GM18507 (cell line): ENCODE measurements at regions not wholly inside any gene's neighbourhood (a gene's known extent, or its start where the extent isn't known, plus 50 kb on each side); places are given as distances from the start of the nearest gene placed in this dataset.

Source experiments
- DNase-seq: peaks from one replicate; pipeline ENCODE4 v3.0.0; 2011; ENCODE audit warnings: low read depth; ENCODE audit not compliant: insufficient read length; ENCODE audit errors: extremely low spot score
- FAIRE-seq: peaks from 2 replicates; lab custom pipeline; 2011; peaks lifted over from hg19 to GRCh38; lab: Jason Lieb, UNC

DNA sequence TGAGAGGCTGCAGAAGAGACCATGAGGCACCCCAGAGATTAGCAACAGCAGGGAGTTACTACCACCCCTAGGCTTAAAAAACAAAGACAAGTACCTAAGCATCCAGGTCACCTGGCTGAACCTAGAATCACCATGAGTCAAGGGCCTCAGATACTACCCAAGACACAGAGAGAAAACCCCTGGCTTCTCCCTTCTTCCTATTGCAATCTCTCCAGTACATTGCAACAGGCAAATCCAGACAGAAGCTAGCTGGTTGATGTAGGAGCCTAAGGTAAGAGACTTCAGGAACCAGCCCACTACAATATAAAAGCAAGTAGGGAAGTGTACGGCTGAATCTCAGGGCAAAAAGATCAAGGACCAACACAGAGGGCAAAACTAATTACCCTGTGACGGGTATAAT lies 367.2 kb downstream of the PLPP3 start:
- DNase-seq, result no peak
- no peak for FAIRE-seq

DNA sequence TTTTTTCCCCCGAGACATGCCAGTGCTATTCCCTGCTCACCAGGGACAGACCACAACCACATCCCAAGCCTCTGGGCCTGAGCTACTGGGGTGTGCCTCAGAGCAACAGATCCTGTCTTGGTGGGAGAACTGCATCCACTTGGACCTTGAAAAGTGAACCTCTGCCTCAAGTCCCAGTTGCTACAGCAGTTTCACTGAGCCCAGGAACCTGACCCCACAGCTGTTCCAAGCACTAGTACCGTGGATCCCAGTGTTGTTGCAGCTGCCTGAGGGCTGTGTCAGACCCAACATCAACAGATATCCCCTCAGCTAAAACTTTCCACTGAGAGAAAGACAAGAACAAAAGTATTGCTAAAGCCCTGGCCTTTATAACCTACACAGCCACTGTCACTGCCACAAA lies 373.0 kb downstream of the PLPP3 start:
- no peak for FAIRE-seq
- DNase-seq, result no peak

DNA sequence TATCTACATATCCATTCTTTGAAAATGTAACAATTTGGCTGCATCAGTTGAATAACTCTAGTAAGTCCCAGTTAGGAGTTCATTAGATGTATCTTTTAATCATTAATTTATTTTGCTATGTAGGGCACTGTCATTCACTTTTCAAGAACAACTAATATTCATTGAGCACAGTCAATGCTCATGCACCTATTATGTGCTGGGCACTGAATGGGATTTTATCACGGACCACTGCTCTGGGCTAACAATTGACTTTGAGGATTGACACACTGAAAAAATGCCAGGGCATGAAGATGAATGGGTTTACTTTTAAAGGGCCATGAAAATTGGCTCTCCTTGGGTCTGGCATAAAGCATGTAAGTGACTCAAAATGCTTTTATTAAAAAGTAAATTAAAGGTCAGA lies 375.2 kb downstream of the PLPP3 start:
- no peak for DNase-seq
- no peak for FAIRE-seq

DNA sequence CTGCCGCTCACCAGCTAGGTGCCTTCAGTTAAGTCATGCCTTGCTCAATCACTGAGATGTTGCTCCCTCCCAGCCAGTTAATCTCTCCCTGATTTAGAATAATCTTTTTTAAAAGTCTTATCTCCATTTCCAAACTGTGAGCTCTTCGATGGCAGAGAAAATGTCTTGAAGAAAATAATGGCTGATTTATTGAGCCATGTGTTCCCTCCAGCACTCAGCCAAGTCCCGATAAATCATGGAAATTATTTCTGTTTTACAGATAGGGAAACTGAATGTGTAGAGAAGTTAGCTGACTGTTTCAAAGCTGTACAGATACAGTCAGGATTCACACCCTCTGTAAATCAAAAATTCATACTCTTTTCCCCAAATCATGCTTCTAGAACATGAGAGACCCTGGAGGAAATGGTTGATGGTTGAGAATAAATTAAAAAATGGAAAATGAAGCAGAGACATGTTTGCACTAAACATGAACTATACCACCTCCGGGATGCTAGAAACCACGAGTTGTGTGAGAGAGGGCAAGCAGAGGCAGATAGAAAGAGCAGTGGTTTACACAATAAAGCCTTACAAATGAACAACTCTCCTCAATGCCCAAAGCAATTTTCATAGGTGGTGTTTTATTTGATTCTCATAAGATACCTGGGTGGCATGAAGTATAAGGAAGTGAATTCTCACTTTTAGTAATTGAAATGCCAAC lies 376.4 kb downstream of the PLPP3 start:
- DNase-seq (no peak), FAIRE-seq (no peak)

DNA sequence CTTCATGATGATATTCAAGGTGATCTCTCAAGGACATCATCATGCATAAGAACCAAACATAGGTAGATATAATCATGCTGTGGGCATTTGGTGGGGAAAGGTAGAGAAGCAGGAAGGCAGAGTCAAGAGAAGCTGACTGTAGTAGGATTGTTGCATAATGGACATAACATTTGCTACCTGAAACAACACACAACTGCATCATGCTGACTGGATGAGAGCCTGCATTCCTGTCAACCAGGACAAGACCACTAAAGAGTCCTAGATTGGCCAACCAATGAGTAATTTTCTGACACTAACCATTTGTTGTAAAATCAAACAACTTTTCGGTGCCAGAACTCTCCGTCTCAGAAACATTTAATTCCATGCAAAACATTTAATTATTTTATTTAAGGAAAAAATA lies 377.2 kb downstream of the PLPP3 start:
- DNase-seq, result no peak
- FAIRE-seq, result no peak

DNA sequence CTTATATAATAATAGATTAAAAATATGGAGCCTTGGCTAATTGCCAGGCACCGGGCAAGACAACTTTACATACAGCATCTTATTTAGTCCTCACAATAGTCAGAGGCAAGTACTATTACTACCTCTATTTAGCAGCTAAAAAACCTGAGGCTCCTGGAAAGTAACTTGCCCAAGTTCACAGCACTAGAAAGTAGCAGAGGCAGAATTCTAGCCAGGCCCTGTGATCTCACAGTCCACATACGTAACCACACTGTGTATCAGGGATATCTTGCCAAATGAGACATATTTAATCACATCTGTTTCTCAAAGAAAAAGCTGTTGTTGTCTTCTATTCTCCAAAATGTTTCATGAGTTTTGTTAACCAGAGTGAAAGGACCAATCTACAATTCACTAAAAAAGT lies 378.5 kb downstream of the PLPP3 start:
- DNase-seq (no peak), FAIRE-seq (no peak)

DNA sequence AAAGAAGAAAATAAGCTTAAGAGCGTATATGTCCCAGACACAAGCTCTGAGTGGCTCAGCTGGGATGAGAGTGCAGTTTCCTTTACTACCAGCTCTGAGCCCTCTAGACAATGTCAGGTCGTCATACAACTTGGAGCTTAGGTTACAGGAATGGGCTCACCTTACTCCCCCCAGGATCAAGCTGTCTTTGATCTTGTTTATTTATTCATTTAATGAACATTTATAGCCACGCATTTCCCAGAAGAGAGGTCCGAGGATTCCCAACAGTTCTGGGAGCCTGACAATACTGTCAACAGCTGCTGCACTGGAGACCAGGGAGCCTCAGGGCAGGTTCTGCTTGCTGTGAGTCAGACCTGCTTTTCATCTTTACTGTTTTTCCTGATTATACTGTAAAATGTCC lies 378.9 kb downstream of the PLPP3 start:
- DNase-seq (no peak), FAIRE-seq (no peak)

DNA sequence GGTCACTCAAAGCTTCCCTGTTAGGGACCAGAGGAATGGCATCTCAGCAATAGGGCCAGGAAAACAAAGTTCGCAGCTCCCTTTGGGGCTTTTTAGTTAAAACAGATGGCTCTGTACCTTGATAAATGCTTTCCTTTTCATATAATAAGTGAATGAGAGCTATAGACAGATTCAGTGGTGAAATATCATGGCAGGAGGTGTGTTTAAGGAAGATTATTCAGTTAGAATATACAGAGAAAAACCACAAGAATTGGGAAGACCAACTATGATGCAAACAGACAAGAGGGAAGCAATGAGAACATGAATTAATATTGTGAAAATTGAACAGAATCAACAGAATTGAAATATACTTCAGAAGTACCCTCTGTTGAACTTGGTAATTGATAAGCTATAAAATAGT lies 379.4 kb downstream of the PLPP3 start:
- DNase-seq (no peak), FAIRE-seq (no peak)

DNA sequence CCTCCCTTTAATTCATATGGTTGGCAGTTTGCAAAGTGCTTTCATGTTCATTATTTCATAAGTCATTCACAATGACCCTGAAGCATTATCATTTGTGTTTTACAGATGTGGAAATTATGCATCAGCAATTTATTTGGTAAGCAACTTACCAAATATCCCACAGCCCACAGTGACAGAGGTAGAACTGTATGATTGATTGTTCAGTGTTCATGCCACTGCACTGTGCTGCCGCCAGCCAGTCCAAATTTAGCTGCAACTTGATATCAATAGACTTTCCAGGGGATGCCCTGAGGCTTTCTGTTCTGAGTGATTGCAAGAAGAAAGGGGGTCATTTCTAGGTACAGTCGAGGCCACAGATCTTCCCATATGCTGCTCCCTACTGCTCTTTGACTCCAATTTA lies 380.3 kb downstream of the PLPP3 start:
- no peak for FAIRE-seq

DNA sequence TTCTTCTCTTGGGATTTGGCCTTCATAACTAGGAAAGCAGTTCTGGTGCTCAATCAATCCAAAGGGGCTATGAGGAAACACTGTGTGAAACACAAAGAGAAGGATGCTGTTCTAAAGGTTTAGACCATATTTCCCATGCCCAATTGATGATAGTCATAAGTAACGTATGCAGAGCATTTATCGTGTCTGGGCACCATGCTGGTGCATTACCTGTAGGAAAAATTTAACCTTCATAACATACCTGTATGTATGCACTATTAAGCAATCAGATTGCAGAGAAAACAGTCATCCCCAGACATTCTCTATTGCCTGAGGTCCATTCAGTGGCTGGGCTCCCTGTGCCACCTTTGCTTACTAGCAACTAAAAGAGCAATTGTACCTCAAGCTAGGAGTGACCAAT lies 381.4 kb downstream of the PLPP3 start:
- FAIRE-seq, result no peak

More for the DNA sequence above, 380.3 kb downstream of the PLPP3 start:
- no peak for DNase-seq

DNA sequence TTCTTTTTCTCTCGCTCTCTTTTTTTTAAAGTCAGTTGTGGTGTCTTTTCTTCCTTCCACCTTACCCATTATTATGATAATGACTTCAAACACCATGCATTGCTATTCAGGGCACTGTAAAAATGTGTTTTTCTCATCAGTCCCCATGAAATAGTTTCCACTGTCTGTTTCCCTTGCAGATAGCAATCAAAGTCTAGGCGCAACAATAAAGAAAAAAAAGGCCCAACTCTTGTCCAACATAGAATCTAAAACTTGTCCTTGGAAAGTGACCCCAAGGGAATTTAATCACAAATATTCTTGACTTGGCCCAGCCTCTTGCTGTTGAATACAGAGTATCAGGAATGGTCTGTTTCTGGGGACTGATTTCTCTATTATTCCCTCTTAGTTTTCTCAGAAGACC lies 382.5 kb downstream of the PLPP3 start:
- FAIRE-seq (no peak), DNase-seq (no peak)

More for the DNA sequence above, 381.4 kb downstream of the PLPP3 start:
- no peak for DNase-seq

DNA sequence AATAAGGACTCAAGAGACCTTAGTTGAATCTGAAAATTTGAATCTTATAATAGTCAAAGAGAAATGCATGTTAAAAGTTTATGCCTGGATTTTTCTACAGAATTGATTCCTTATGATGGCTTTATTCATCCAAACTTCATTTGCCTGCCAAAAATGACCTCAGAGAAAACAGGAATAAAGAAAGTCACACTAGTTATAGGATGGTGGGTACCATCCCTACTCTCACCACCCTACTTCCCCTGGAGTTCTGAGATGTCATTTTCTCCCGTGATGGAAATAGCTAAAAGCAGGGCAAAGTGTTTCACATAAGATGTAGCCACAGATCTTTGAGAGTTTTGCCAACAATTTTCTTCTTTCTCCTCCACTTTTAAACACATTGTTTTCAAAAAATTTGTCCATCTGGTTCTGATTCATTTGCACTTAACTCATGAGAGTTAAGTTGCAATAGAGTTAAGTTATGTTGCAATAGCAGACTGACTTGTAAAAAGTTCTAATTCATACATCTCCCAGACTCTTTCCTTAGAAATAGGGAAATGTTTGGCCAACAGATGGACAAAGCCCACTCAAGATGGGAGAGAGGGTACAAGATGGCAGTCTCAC lies 384.6 kb downstream of the PLPP3 start:
- no peak for FAIRE-seq
- DNase-seq, result no peak

DNA sequence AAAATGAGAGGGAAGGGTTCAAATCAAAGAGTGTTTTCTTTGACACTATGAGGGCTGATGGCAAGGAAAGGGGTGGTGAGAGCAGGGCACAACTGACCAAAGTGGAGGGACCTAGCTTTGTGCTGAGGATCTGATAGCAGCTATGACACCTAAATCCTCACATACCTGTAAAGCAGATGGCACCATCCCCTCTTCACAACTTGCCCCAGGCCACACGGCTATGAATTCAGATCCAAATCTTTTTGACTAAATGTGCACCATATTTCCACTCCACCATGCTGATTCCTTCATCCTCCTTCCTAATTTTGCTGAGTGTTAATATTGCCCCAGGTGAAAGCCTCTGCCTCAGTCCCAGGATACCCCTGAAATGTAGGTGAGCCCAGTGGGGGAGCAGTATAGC lies 385.7 kb downstream of the PLPP3 start:
- no peak for DNase-seq

DNA sequence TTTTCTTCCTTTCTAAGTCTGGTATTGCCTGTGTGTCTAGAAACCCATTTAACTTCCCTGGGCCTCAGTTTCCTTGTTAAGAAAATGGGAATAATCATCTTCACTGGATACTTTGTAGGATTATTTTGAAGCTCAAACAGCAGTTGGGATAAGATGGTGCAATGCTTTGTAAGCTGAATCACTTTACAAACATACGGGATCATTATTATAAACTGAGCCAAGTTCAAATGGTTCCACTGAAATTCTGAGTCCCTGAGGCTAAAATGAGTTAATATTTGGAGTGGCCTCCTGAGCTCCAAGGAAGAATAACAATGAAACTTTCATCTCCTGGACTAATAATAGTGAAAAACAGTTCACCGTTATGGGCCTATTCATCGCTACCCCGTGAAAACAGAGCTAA lies 388.0 kb downstream of the PLPP3 start:
- FAIRE-seq (no peak), DNase-seq (no peak)

More for the DNA sequence above, 385.7 kb downstream of the PLPP3 start:
- FAIRE-seq, result no peak

DNA sequence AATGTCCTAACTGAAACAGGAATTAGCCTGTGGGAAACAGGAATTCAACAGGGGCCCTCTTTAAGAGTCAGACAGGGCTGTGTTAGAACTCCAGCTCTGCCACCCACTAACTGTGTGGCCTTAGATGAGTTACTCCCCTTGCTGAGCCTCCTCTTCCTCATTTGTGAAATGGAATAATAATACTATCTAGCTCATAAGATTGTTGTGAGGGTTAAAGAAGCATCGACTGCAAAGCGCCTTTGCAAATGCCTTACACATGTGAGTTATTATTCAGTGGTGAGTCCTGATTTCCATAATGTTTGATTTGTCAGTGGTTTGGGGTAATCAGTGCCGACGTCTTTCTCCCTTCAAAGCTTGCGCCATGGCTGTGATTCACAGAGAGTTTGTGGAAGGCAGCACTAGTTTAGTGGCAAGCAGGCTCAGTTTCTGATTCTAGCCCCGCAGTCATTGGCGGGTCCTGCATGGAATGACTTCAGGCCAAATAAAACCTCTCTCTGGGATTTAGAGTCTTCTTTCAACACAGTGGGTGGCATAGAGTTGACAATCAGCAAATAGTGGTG lies 388.5 kb downstream of the PLPP3 start:
- DNase-seq, result no peak

DNA sequence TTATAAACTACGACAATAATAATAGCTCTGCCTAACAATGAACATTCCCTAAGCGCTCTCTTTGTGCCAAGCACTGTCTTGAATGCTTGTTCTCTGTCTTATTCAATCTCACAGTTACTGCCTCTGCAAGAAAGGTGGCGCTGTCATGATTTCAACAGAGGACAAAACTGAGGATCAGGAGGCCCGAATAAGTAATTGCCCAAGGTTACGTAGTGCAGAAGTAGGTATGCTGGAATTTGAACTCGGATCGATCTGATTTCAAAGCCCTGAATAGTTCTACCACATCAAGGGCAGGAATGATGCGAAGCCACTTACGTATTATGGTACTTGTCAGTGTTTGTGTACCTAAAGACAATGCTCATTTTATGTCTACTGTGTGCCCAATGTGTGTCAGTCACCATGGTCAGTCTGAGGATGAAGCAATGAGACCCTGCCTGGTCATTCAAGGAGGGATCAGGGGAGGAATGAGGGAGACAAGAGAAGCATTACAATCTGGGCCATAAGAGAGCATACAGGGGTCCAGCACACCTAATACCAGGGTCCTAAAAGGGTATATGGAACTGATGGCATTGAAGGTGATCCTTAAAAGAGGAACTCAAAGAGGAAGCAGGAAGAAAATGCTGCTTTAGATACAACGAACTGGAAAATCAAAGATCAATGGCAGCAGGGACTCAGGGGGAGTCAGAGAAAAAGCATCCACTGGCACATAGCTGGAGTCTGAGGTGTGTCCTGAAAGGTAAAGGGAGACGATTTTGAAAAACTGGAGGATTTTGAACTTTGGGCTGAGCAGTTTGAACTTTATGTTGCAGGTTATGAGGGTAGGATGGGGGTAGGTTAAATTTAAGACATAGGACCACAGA lies 389.2 kb downstream of the PLPP3 start:
- FAIRE-seq (no peak), DNase-seq (no peak)

More for the DNA sequence above, 388.5 kb downstream of the PLPP3 start:
- no peak for FAIRE-seq

DNA sequence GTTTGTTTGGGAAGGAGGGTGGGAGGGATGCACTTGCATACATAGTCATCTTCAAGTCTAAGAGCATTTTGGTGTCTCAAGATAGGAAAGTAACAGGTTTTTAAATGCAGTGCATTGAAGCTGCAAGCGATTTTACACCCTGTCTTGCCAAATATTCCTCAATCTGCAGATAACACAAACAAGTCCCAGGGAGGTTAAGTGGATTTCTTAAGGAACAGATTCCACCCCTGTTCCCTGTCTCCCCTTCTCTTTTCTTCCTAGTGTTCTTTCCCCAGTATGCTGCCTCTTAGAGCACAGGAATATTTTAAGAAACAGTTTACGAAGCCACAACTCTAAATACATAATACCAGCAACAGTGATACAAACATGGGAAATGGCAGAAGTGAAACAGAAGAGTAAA lies 389.9 kb downstream of the PLPP3 start:
- no peak for DNase-seq
- FAIRE-seq, result no peak

DNA sequence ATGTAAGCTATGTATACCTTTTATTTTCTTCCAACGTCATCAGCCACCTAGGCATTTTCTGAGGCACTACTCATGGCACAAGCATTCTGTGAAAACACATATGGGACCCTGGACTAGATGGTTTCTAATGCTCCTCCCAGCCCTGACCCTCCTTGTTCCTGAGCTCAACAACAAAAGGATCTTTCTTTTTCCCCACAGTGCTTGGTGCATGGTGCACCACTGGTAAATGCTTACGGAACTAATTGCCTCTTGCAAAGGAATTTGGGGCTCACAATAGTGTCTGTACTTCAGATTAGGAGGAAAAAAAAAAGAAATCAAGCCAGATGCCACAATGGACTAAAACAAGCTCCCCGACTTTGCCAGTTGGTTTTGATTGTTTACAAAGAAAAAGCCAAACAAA lies 390.5 kb downstream of the PLPP3 start:
- FAIRE-seq, result no peak
- no peak for DNase-seq

DNA sequence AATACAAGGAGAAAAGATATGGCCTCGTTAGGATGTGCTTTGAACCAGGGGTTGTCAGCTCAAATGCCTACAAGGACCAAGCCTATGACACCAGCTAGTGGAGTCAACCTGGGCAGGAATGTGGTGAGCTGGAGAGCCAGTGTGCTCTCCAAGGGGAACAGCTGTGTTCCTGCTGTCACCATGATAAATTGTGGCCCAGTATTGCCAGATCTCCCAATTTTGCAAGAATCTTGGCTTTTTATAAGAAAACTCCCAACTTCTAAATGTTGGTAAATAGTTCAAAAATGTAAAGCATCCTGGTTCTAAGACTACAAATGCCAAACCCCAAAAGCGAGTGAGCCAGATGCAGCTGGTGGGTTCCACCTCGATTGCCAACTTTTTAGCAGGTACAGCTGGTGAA lies 391.1 kb downstream of the PLPP3 start:
- DNase-seq (no peak), FAIRE-seq (no peak)

DNA sequence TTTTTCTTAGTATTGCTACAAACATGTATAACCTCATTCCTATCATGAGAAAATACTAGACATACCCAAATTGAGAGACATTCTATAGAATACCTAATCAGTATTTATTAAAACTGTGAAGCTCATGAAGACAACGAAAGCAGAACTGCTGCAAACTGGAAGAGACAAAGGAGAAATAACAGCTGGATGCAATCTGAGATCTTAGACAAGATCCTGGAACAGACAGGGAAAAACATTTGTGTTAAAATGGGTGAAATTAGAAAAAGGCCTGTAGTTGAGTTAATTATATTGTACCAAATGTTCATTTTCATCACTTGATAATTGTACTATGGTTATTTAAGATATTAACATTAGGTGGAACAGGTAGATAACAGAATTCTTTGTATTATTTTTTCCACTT lies 392.0 kb downstream of the PLPP3 start:
- DNase-seq, result no peak
- FAIRE-seq, result no peak
